ENCODE measurements at regions not wholly inside any gene's neighbourhood (a gene's known extent, or its start where the extent isn't known, plus 50 kb on each side); places are given as distances from the start of the nearest gene placed in this dataset.

GRCh38 chr2:204239411-204240165 lies 303.0 kb downstream of the ICOS start:
- DNase-seq: no peak

- DNase-seq: no peak
Observed at GRCh38 chr2:204240961-204241360, 304.3 kb upstream of the PARD3B start.

GRCh38 chr2:204249437-204249836 lies 295.8 kb upstream of the PARD3B start:
- DNase-seq: no peak

GRCh38 chr2:204250692-204251091 lies 294.6 kb upstream of the PARD3B start:
- no peak for DNase-seq

GRCh38 chr2:204251158-204251997 lies 293.9 kb upstream of the PARD3B start:
- no peak for DNase-seq

- no peak for DNase-seq
Observed at GRCh38 chr2:204251998-204252376, 293.3 kb upstream of the PARD3B start.

- no peak for DNase-seq
Observed at GRCh38 chr2:204255071-204255470, 290.2 kb upstream of the PARD3B start.

GRCh38 chr2:204255526-204255925 lies 289.7 kb upstream of the PARD3B start:
- no peak for DNase-seq

- DNase-seq: no peak
Observed at GRCh38 chr2:204257781-204258180, 287.5 kb upstream of the PARD3B start.

GRCh38 chr2:204258890-204259289 lies 286.4 kb upstream of the PARD3B start:
- no peak for DNase-seq

GRCh38 chr2:204260162-204260877 lies 285.0 kb upstream of the PARD3B start:
- peak; percentile 57 for DNase-seq

GRCh38 chr2:204260901-204261300 lies 284.4 kb upstream of the PARD3B start:
- no peak for DNase-seq

- no peak for DNase-seq
Observed at GRCh38 chr2:204261846-204262245, 283.4 kb upstream of the PARD3B start.

- DNase-seq: no peak
Observed at GRCh38 chr2:204264085-204264553, 281.2 kb upstream of the PARD3B start.

GRCh38 chr2:204264621-204265140 lies 280.6 kb upstream of the PARD3B start:
- DNase-seq: peak; percentile 21

GRCh38 chr2:204265681-204266181 lies 279.5 kb upstream of the PARD3B start:
- no peak for DNase-seq

- DNase-seq: no peak
Observed at GRCh38 chr2:204268458-204268857, 276.8 kb upstream of the PARD3B start.

GRCh38 chr2:204268971-204269370 lies 276.3 kb upstream of the PARD3B start:
- no peak for DNase-seq

GRCh38 chr2:204272089-204272488 lies 273.2 kb upstream of the PARD3B start:
- DNase-seq: no peak

- no peak for DNase-seq
Observed at GRCh38 chr2:204272610-204273287, 272.5 kb upstream of the PARD3B start.

- no peak for DNase-seq
Observed at GRCh38 chr2:204274429-204274828, 270.8 kb upstream of the PARD3B start.

GRCh38 chr2:204274991-204275390 lies 270.3 kb upstream of the PARD3B start:
- no peak for DNase-seq
